Activated naive CD4-positive, alpha-beta T cell treated with anti-CD3 and anti-CD28 coated beads, Interleukin-2, amount 10 ng/mL, durations not matched to agents 7 days and 5 days (primary cell): ENCODE measurements at regions not wholly inside any gene's neighbourhood (a gene's known extent, or its start where the extent isn't known, plus 50 kb on each side); places are given as distances from the start of the nearest gene placed in this dataset.

Experiments used
- CTCF ChIA-PET: fragments of 350-600 bp; sonication (Branson Sonifier 250); formaldehyde crosslinking; loops from one replicate; lab custom pipeline; 2021; ENCODE audit warnings: antibody characterized with exemption; lab: Charles Lee
- DNase-seq: peaks from one replicate; pipeline ENCODE4 v3.0.0-alpha.2; 2020
- H3K27ac Mint-ChIP-seq: one replicate; pipeline ENCODE4 v1.8.0; 2021; ENCODE audit warnings: mild to moderate bottlenecking, moderate library complexity, mixed read lengths
- H3K27me3 Mint-ChIP-seq: one replicate; pipeline ENCODE4 v1.8.0; 2021; ENCODE audit warnings: mild to moderate bottlenecking, mixed read lengths
- H3K36me3 Mint-ChIP-seq: one replicate; pipeline ENCODE4 v1.8.0; 2021; ENCODE audit warnings: mixed read lengths
- H3K4me1 Mint-ChIP-seq: one replicate; pipeline ENCODE4 v1.8.0; 2021; ENCODE audit warnings: mixed read lengths
- H3K4me3 Mint-ChIP-seq: one replicate; pipeline ENCODE4 v1.8.0; 2021; ENCODE audit warnings: mild to moderate bottlenecking, moderate library complexity, mixed read lengths
- H3K9me3 Mint-ChIP-seq: one replicate; pipeline ENCODE4 v1.8.0; 2021; ENCODE audit warnings: mixed read lengths

- CTCF ChIA-PET, result no interaction called here
- no peak for DNase-seq
- Mint-ChIP-seq H3K9me3 (no peaks in the 10 kb centered on the region), H3K27ac (no peak overlapping the region), H3K4me1 (peaks cover 12% of the 10 kb centered on the region), H3K27me3 (no peaks in the 10 kb centered on the region), H3K36me3 (no peaks in the 10 kb centered on the region), H3K4me3 (no peak overlapping the region)
Observed at GRCh38 chr12:124188561-124189405, 106.1 kb upstream of the RFLNA start.

- no peak overlapping the region for H3K4me3 Mint-ChIP-seq
- H3K36me3 Mint-ChIP-seq, result no peaks in the 10 kb centered on the region
- peaks cover 12% of the 10 kb centered on the region for H3K4me1 Mint-ChIP-seq
- H3K27ac Mint-ChIP-seq, result no peak overlapping the region
- no peaks in the 10 kb centered on the region for H3K9me3 Mint-ChIP-seq
- H3K27me3 Mint-ChIP-seq, result no peaks in the 10 kb centered on the region
- CTCF ChIA-PET, result no interaction called here
- no peak for DNase-seq
Observed at GRCh38 chr12:124190312-124191023, 104.4 kb upstream of the RFLNA start.

GRCh38 chr12:124191024-124191359 is 103.9 kb upstream of the RFLNA start:
- peak; percentile 22 for DNase-seq
- CTCF ChIA-PET, result no interaction called here
- H3K4me3 Mint-ChIP-seq, result no peak overlapping the region

GRCh38 chr12:124191966-124192365 is 102.9 kb upstream of the RFLNA start:
- H3K27ac Mint-ChIP-seq, result no peak overlapping the region
- no peak overlapping the region for H3K4me3 Mint-ChIP-seq
- CTCF ChIA-PET, result no interaction called here

More at GRCh38 chr12:124191024-124191359, 103.9 kb upstream of the RFLNA start:
- H3K27ac Mint-ChIP-seq, result no peak overlapping the region
- no peaks in the 10 kb centered on the region for H3K36me3 Mint-ChIP-seq
- no peaks in the 10 kb centered on the region for H3K27me3 Mint-ChIP-seq
- no peaks in the 10 kb centered on the region for H3K9me3 Mint-ChIP-seq
- H3K4me1 Mint-ChIP-seq, result peaks cover 12% of the 10 kb centered on the region

GRCh38 chr12:124194264-124194892 is 100.5 kb upstream of the RFLNA start:
- Mint-ChIP-seq H3K9me3 (peaks cover 4% of the 10 kb centered on the region), H3K4me1 (peaks cover 12% of the 10 kb centered on the region), H3K27ac (no peak overlapping the region), H3K36me3 (no peaks in the 10 kb centered on the region), H3K4me3 (no peak overlapping the region), H3K27me3 (peaks cover 4% of the 10 kb centered on the region)
- CTCF ChIA-PET, result no interaction called here
- no peak for DNase-seq

More at GRCh38 chr12:124191966-124192365, 102.9 kb upstream of the RFLNA start:
- peaks cover 12% of the 10 kb centered on the region for H3K4me1 Mint-ChIP-seq
- no peak for DNase-seq
- H3K27me3 Mint-ChIP-seq, result no peaks in the 10 kb centered on the region
- H3K9me3 Mint-ChIP-seq, result peaks cover 4% of the 10 kb centered on the region
- no peaks in the 10 kb centered on the region for H3K36me3 Mint-ChIP-seq

GRCh38 chr12:124194893-124195566 is 99.9 kb upstream of the RFLNA start:
- no peak overlapping the region for H3K4me3 Mint-ChIP-seq
- H3K9me3 Mint-ChIP-seq, result peaks cover 4% of the 10 kb centered on the region
- DNase-seq, result no peak
- peaks cover 12% of the 10 kb centered on the region for H3K4me1 Mint-ChIP-seq
- H3K27ac Mint-ChIP-seq, result no peak overlapping the region
- CTCF ChIA-PET, result no interaction called here
- no peaks in the 10 kb centered on the region for H3K36me3 Mint-ChIP-seq
- peaks cover 4% of the 10 kb centered on the region for H3K27me3 Mint-ChIP-seq

- CTCF ChIA-PET, result no interaction called here
- no peak overlapping the region for H3K4me3 Mint-ChIP-seq
- peaks cover 4% of the 10 kb centered on the region for H3K9me3 Mint-ChIP-seq
- no peaks in the 10 kb centered on the region for H3K36me3 Mint-ChIP-seq
- DNase-seq, result no peak
- no peak overlapping the region for H3K27ac Mint-ChIP-seq
- peaks cover 8% of the 10 kb centered on the region for H3K4me1 Mint-ChIP-seq
- peaks cover 4% of the 10 kb centered on the region for H3K27me3 Mint-ChIP-seq
Observed at GRCh38 chr12:124195567-124195942, 99.3 kb upstream of the RFLNA start.

- Mint-ChIP-seq H3K27me3 (peaks cover 4% of the 10 kb centered on the region), H3K4me1 (peaks cover 2% of the 10 kb centered on the region), H3K4me3 (no peak overlapping the region), H3K27ac (no peak overlapping the region), H3K36me3 (no peaks in the 10 kb centered on the region), H3K9me3 (peaks cover 6% of the 10 kb centered on the region)
- CTCF ChIA-PET, result no interaction called here
- DNase-seq, result no peak
Observed at GRCh38 chr12:124196236-124196635, 98.7 kb upstream of the RFLNA start.

- DNase-seq, result no peak
- CTCF ChIA-PET, result no interaction called here
- no peaks in the 10 kb centered on the region for H3K36me3 Mint-ChIP-seq
- H3K4me3 Mint-ChIP-seq, result no peak overlapping the region
- no peak overlapping the region for H3K27ac Mint-ChIP-seq
- no peaks in the 10 kb centered on the region for H3K4me1 Mint-ChIP-seq
- peaks cover 7% of the 10 kb centered on the region for H3K27me3 Mint-ChIP-seq
- H3K9me3 Mint-ChIP-seq, result peaks cover 8% of the 10 kb centered on the region
Observed at GRCh38 chr12:124201248-124201647, 93.6 kb upstream of the RFLNA start.

GRCh38 chr12:124203176-124203575 is 91.7 kb upstream of the RFLNA start:
- H3K9me3 Mint-ChIP-seq, result peaks cover 6% of the 10 kb centered on the region
- CTCF ChIA-PET, result interaction anchor here (0.8 kb wide), 1 partner anchor 26 kb away, joined by 3 read pairs; no protein-coding TSS in a partner anchor
- DNase-seq, result no peak
- peaks cover 26% of the 10 kb centered on the region for H3K27me3 Mint-ChIP-seq
- H3K36me3 Mint-ChIP-seq, result no peaks in the 10 kb centered on the region
- no peaks in the 10 kb centered on the region for H3K4me1 Mint-ChIP-seq
- H3K27ac Mint-ChIP-seq, result no peak overlapping the region
- H3K4me3 Mint-ChIP-seq, result no peak overlapping the region

GRCh38 chr12:124205405-124205804 is 89.5 kb upstream of the RFLNA start:
- peaks cover 23% of the 10 kb centered on the region for H3K27me3 Mint-ChIP-seq
- CTCF ChIA-PET, result no interaction called here
- no peak overlapping the region for H3K4me3 Mint-ChIP-seq
- no peak for DNase-seq
- peaks cover 6% of the 10 kb centered on the region for H3K9me3 Mint-ChIP-seq
- no peaks in the 10 kb centered on the region for H3K4me1 Mint-ChIP-seq
- no peak overlapping the region for H3K27ac Mint-ChIP-seq
- no peaks in the 10 kb centered on the region for H3K36me3 Mint-ChIP-seq

GRCh38 chr12:124207049-124207448 is 87.8 kb upstream of the RFLNA start:
- no peaks in the 10 kb centered on the region for H3K36me3 Mint-ChIP-seq
- H3K27ac Mint-ChIP-seq, result no peak overlapping the region
- no peak overlapping the region for H3K4me3 Mint-ChIP-seq
- CTCF ChIA-PET, result no interaction called here
- no peaks in the 10 kb centered on the region for H3K4me1 Mint-ChIP-seq
- H3K9me3 Mint-ChIP-seq, result peaks cover 9% of the 10 kb centered on the region
- DNase-seq, result no peak
- peaks cover 23% of the 10 kb centered on the region for H3K27me3 Mint-ChIP-seq

GRCh38 chr12:124207617-124208016 is 87.3 kb upstream of the RFLNA start:
- no peaks in the 10 kb centered on the region for H3K4me1 Mint-ChIP-seq
- H3K4me3 Mint-ChIP-seq, result no peak overlapping the region
- no peak for DNase-seq
- CTCF ChIA-PET, result no interaction called here
- no peaks in the 10 kb centered on the region for H3K36me3 Mint-ChIP-seq
- H3K27me3 Mint-ChIP-seq, result peaks cover 23% of the 10 kb centered on the region
- H3K27ac Mint-ChIP-seq, result no peak overlapping the region
- H3K9me3 Mint-ChIP-seq, result peaks cover 9% of the 10 kb centered on the region

GRCh38 chr12:124208489-124208888 is 86.4 kb upstream of the RFLNA start:
- H3K36me3 Mint-ChIP-seq, result no peaks in the 10 kb centered on the region
- peaks cover 14% of the 10 kb centered on the region for H3K9me3 Mint-ChIP-seq

More at GRCh38 chr12:124208489-124208888, 86.4 kb upstream of the RFLNA start:
- CTCF ChIA-PET, result no interaction called here
- no peaks in the 10 kb centered on the region for H3K4me1 Mint-ChIP-seq
- no peak overlapping the region for H3K4me3 Mint-ChIP-seq
- H3K27me3 Mint-ChIP-seq, result peaks cover 23% of the 10 kb centered on the region
- no peak for DNase-seq
- no peak overlapping the region for H3K27ac Mint-ChIP-seq
